A549 (cell line): ENCODE measurements at regions not wholly inside any gene's neighbourhood (a gene's known extent, or its start where the extent isn't known, plus 50 kb on each side); places are given as distances from the start of the nearest gene placed in this dataset.

Experiments
- ATAC-seq, 2 experiments: fragments of 200-7000 bp in 1 of 2; fragments of >200 bp in 1 of 2; cut with Nextera tagmentation in 1 of 2; cut with Tn5 transposase in 1 of 2; 3 replicates each; pipeline versions ENCODE4 v1.8.0 to v1.9.1; 2018 to 2020; ENCODE audit warnings: mild to moderate bottlenecking in 1 of 2, moderate library complexity in 1 of 2
- CTCF ChIA-PET: fragments of 300-600 bp; sonication (Branson Sonifier 250); formaldehyde crosslinking; extraction: SDS; loops from one replicate; lab custom pipeline; 2021; ENCODE audit warnings: antibody characterized with exemption, inconsistent platforms; lab: Yijun Ruan, JAX
- POLR2A ChIA-PET: fragments of 350-600 bp; formaldehyde crosslinking; extraction: SDS; loops from one replicate; lab custom pipeline; 2021; ENCODE audit warnings: antibody characterized with exemption, inconsistent platforms; lab: Yijun Ruan, JAX
- DNase-seq, 2 experiments: peaks; one replicate each; pipeline versions ENCODE4 v3.0.0 to v3.0.0-alpha.2; 2011 to 2016; ENCODE audit warnings: low read depth in 1 of 2, low spot score in 1 of 2
- FAIRE-seq: peaks from 2 replicates; lab custom pipeline; 2011; peaks lifted over from hg19 to GRCh38; lab: Jason Lieb, UNC
- H3K27ac ChIP-seq, 2 experiments: fragments of >200 bp; sonication (Bioruptor Twin); formaldehyde crosslinking; 3 replicates each; pipeline ENCODE4 v1.5.1; 2016 to 2017
- H3K4me1 ChIP-seq: fragments of >200 bp; sonication (Bioruptor Twin); formaldehyde crosslinking; 3 replicates; pipeline ENCODE4 v1.6.1; 2016
- H3K4me2 ChIP-seq: fragments of >200 bp; sonication (Bioruptor Twin); formaldehyde crosslinking; 3 replicates; pipeline ENCODE4 v1.6.1; 2016
- H3K4me3 ChIP-seq: fragments of >200 bp; sonication (Bioruptor Twin); formaldehyde crosslinking; 3 replicates; pipeline ENCODE4 v1.5.1; 2016
- H3K9me3 ChIP-seq: fragments of >200 bp; sonication (Bioruptor Twin); formaldehyde crosslinking; 3 replicates; pipeline ENCODE4 v1.6.1; 2016
- BHLHE40 ChIP-seq: IDR thresholded peaks from 2 replicates; pipeline ENCODE4 v1.6.1; 2012; ENCODE audit warnings: low read depth, low read length, inconsistent platforms
- CBX8 ChIP-seq: fragments of 200-600 bp; sonication (generic); IDR thresholded peaks from 2 replicates; pipeline ENCODE4 v1.6.1; 2016
- CEBPB ChIP-seq, 2 experiments: fragments of >200 bp in 1 of 2; sonication (Bioruptor Twin) in 1 of 2; formaldehyde crosslinking in 1 of 2; IDR thresholded peaks; 2 replicates each; pipeline ENCODE4 v1.6.1; 2012 to 2016
- ESRRA ChIP-seq: fragments of 150-350 bp; IDR thresholded peaks from 2 replicates; pipeline ENCODE4 v1.6.1; 2014; ENCODE audit warnings: mild to moderate bottlenecking, low read length, borderline replicate concordance
- FOSB ChIP-seq: fragments of 250-450 bp; sonication (Bioruptor Pico); IDR thresholded peaks from 2 replicates; pipeline ENCODE4 v1.5.0; 2020; ENCODE audit warnings: mild to moderate bottlenecking, moderate library complexity
- FOSL2 ChIP-seq, 2 experiments: fragments of 450-650 bp in 1 of 2; fragments of >200 bp in 1 of 2; sonication (Bioruptor Twin) in 1 of 2; formaldehyde crosslinking; IDR thresholded peaks; 2 replicates each; pipeline versions ENCODE4 v1.5.0 to v1.6.1; 2016 to 2020; ENCODE audit warnings: mild to moderate bottlenecking in 1 of 2, moderate library complexity in 1 of 2
- HDAC2 ChIP-seq: fragments of 200-600 bp; sonication (generic); IDR thresholded peaks from 2 replicates; pipeline ENCODE4 v1.6.1; 2016
- HES2 ChIP-seq: fragments of >200 bp; sonication (Bioruptor Twin); formaldehyde crosslinking; IDR thresholded peaks from 2 replicates; pipeline ENCODE4 v1.6.1; 2016
- HOXA7 ChIP-seq: fragments of 250-450 bp; sonication (Bioruptor Pico); IDR thresholded peaks from 2 replicates; pipeline ENCODE4 v1.5.0; 2020; ENCODE audit warnings: mild to moderate bottlenecking, moderate library complexity
- HOXB13 ChIP-seq: fragments of 250-450 bp; sonication (Bioruptor Pico); IDR thresholded peaks from 2 replicates; pipeline ENCODE4 v1.5.0; 2020; ENCODE audit warnings: low read depth, mild to moderate bottlenecking, moderate library complexity
- JUNB ChIP-seq: fragments of >200 bp; sonication (Bioruptor Twin); formaldehyde crosslinking; IDR thresholded peaks from 2 replicates; pipeline ENCODE4 v1.6.1; 2016
- KDM1A ChIP-seq: fragments of 200-600 bp; sonication (generic); IDR thresholded peaks from 2 replicates; pipeline ENCODE4 v1.6.1; 2016; ENCODE audit warnings: low read depth, mild to moderate bottlenecking
- KDM5A ChIP-seq: fragments of 200-600 bp; sonication (generic); IDR thresholded peaks from 2 replicates; pipeline ENCODE4 v1.6.1; 2016; ENCODE audit warnings: antibody characterized with exemption, mild to moderate bottlenecking
- NR3C1 ChIP-seq: fragments of >200 bp; sonication (Bioruptor Twin); formaldehyde crosslinking; IDR thresholded peaks from 3 replicates; pipeline ENCODE4 v1.6.1; 2017
- PBX3 ChIP-seq: IDR thresholded peaks from 2 replicates; pipeline ENCODE4 v1.6.1; 2012
- PHF8 ChIP-seq: fragments of 200-600 bp; sonication (generic); IDR thresholded peaks from 2 replicates; pipeline ENCODE4 v1.6.1; 2016; ENCODE audit warnings: low read depth, mild to moderate bottlenecking, antibody characterized with exemption, moderate library complexity, borderline replicate concordance
- RARB ChIP-seq: fragments of 250-450 bp; sonication (Bioruptor Pico); IDR thresholded peaks from 2 replicates; pipeline ENCODE4 v1.8.0; 2021; ENCODE audit warnings: mild to moderate bottlenecking, moderate library complexity
- RCOR1 ChIP-seq: fragments of 150-350 bp; IDR thresholded peaks from 2 replicates; pipeline ENCODE4 v1.6.1; 2014; ENCODE audit warnings: antibody characterized with exemption, low read length, low read depth
- RFX5 ChIP-seq: fragments of 450-650 bp; IDR thresholded peaks from 2 replicates; pipeline ENCODE4 v1.7.1; 2014; ENCODE audit warnings: antibody characterized with exemption, mild to moderate bottlenecking, moderate library complexity
- SMC3 ChIP-seq: fragments of >200 bp; sonication (Bioruptor Twin); formaldehyde crosslinking; IDR thresholded peaks from 3 replicates; pipeline ENCODE4 v1.6.1; 2018; ENCODE audit warnings: inconsistent platforms
- TFCP2L1 ChIP-seq: fragments of 250-450 bp; sonication (Bioruptor Pico); IDR thresholded peaks from 2 replicates; pipeline ENCODE4 v1.5.0; 2021; ENCODE audit warnings: mild to moderate bottlenecking
- TP53 ChIP-seq: fragments of 250-450 bp; sonication (Bioruptor Pico); IDR thresholded peaks from 2 replicates; pipeline ENCODE4 v1.5.0; 2021; ENCODE audit warnings: mild to moderate bottlenecking, moderate library complexity
- ZC3H11A ChIP-seq: fragments of 450-650 bp; IDR thresholded peaks from 2 replicates; pipeline ENCODE4 v1.6.1; 2014; ENCODE audit warnings: antibody characterized with exemption, mild to moderate bottlenecking
- ZFP36 ChIP-seq: fragments of 450-650 bp; IDR thresholded peaks from 2 replicates; pipeline ENCODE4 v1.6.1; 2014; ENCODE audit warnings: borderline replicate concordance; ENCODE audit not compliant: partially characterized antibody
- WGBS: methylation state at CpG from one replicate; pipeline ENCODE4 v1.1.6; 2017; ENCODE audit errors: missing lambda C conversion rate; 5-methylcytosine and 5-hydroxymethylcytosine counted together
- TF ChIP-seq, protein P1 (sequence below): fragments of 150-350 bp; IDR thresholded peaks from 2 replicates; pipeline ENCODE4 v1.6.1; 2014; ENCODE audit warnings: low read depth, mild to moderate bottlenecking, low read length
- TF ChIP-seq, protein P2 (sequence below): fragments of 250-450 bp; sonication (Bioruptor Pico); IDR thresholded peaks from 2 replicates; pipeline ENCODE4 v1.5.0; 2020; ENCODE audit warnings: low read depth, mild to moderate bottlenecking, moderate library complexity

GRCh38 chr5:92927291-92927778, 653.7 kb downstream of the NR2F1-AS1 start:
- no peak for FAIRE-seq
- CTCF ChIA-PET = no interaction called here

GRCh38 chr5:92923885-92924284, 657.1 kb downstream of the NR2F1-AS1 start:
- POLR2A ChIA-PET = no interaction called here
- DNase-seq (no peak), FAIRE-seq (no peak), ATAC-seq (no peak)
- Histone ChIP-seq H3K4me2 (no peak overlapping the region), H3K4me3 (no peak overlapping the region), H3K4me1 (peaks cover 6% of the 10 kb centered on the region; the same call in 1 of the 3 replicates), H3K9me3 (no peaks in the 10 kb centered on the region), H3K27ac (no peak overlapping the region)
- TF ChIP-seq ESRRA = no peak
- 55% methylated on average over 1 of the region's 1 CpG for WGBS
- CTCF ChIA-PET = interaction anchor here (0.6 to 0.8 kb wide), 2 partner anchors 15 to 1800 kb away, joined by 3 to 4 read pairs; no protein-coding TSS in a partner anchor

More at GRCh38 chr5:92927291-92927778, 653.7 kb downstream of the NR2F1-AS1 start:
- DNase-seq (no peak), ATAC-seq (no peak)
- Histone ChIP-seq H3K27ac (peak overlapping the region in 1 of 2 experiments; percentile 6; a peak in 2 of 6 replicates), H3K4me3 (no peak overlapping the region), H3K4me1 (peaks cover 6% of the 10 kb centered on the region; the same call in 1 of the 3 replicates), H3K4me2 (0 out of 3 replicates have a peak overlapping the region, but pooled peaks have one; percentile 5), H3K9me3 (no peaks in the 10 kb centered on the region)
- no peak for TF ChIP-seq KDM5A
- no peak for TF ChIP-seq NR3C1
- TF ChIP-seq HES2 = no peak
- no peak for TF ChIP-seq RARB (CRISPR knock-in tag)
- TF ChIP-seq RFX5 = no peak
- 0 out of 4 replicates have a peak, but pooled peaks of 1 of the 2 experiments have one; percentile 18 for TF ChIP-seq CEBPB (IDR thresholded peaks at IDR 0.05)
- no peak for TF ChIP-seq SMC3
- no peak for TF ChIP-seq RCOR1
- no peak for TF ChIP-seq PBX3
- no peak for TF ChIP-seq FOSB
- no peak for TF ChIP-seq ZFP36
- TF ChIP-seq, protein P1, sequence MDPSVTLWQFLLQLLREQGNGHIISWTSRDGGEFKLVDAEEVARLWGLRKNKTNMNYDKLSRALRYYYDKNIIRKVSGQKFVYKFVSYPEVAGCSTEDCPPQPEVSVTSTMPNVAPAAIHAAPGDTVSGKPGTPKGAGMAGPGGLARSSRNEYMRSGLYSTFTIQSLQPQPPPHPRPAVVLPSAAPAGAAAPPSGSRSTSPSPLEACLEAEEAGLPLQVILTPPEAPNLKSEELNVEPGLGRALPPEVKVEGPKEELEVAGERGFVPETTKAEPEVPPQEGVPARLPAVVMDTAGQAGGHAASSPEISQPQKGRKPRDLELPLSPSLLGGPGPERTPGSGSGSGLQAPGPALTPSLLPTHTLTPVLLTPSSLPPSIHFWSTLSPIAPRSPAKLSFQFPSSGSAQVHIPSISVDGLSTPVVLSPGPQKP = no peak
- TF ChIP-seq JUNB = 0 out of 2 replicates have a peak, but pooled peaks have one; percentile 13
- no peak for TF ChIP-seq KDM1A
- no peak for TF ChIP-seq CBX8
- TF ChIP-seq HOXB13 = no peak
- TF ChIP-seq, protein P2, sequence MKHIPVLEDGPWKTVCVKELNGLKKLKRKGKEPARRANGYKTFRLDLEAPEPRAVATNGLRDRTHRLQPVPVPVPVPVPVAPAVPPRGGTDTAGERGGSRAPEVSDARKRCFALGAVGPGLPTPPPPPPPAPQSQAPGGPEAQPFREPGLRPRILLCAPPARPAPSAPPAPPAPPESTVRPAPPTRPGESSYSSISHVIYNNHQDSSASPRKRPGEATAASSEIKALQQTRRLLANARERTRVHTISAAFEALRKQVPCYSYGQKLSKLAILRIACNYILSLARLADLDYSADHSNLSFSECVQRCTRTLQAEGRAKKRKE (CRISPR knock-in tag) = no peak
- TF ChIP-seq HOXA7 (CRISPR knock-in tag) = no peak
- POLR2A ChIA-PET = no interaction called here
- 49% methylated on average over 4 of the region's 4 CpGs for WGBS

GRCh38 chr5:92922231-92922967, 658.6 kb downstream of the NR2F1-AS1 start:
- POLR2A ChIA-PET = no interaction called here
- H3K4me1 ChIP-seq = peaks cover 2% of the 10 kb centered on the region; the same call in 1 of the 3 replicates
- no peak overlapping the region for H3K4me2 ChIP-seq
- CTCF ChIA-PET = no interaction called here
- TF ChIP-seq CBX8 (no peak), FOSL2 (IDR thresholded peaks at IDR 0.05) (no peak), FOSL2 (CRISPR knock-in tag; IDR thresholded peaks at IDR 0.05) (no peak), TP53 (CRISPR knock-in tag) (no peak), HDAC2 (no peak), HOXA7 (CRISPR knock-in tag) (no peak), NR3C1 (no peak), RFX5 (no peak), HOXB13 (no peak), BHLHE40 (no peak), PBX3 (no peak), KDM5A (no peak), RCOR1 (no peak), ZC3H11A (no peak), PHF8 (no peak), TFCP2L1 (CRISPR knock-in tag) (no peak)
- H3K4me3 ChIP-seq = no peak overlapping the region
- 89% methylated on average over 5 of the region's 5 CpGs for WGBS
- DNase-seq (no peak), FAIRE-seq (no peak), ATAC-seq (no peak)
- H3K27ac ChIP-seq = no peak overlapping the region
- H3K9me3 ChIP-seq = no peaks in the 10 kb centered on the region
